ENCODE measurements at regions not wholly inside any gene's neighbourhood (a gene's known extent, or its start where the extent isn't known, plus 50 kb on each side); places are given as distances from the start of the nearest gene placed in this dataset.
"Not testable (repeated sequence)": the region's sequence is repeated elsewhere in the genome, so short reads cannot be mapped to it uniquely, and the experiment has no call there.

- intact Hi-C loops (cut with DNase I): no loop called here
- Histone ChIP-seq H3K4me1 (no peaks in the 10 kb centered on the region), H3K27me3 (no peaks in the 10 kb centered on the region), H3K36me3 (no peaks in the 10 kb centered on the region), H3K27ac (no peak overlapping the region), H3K9me3 (no peaks in the 10 kb centered on the region), H3K4me3 (no peak overlapping the region)
- no peak for TF ChIP-seq POLR2A (IDR thresholded peaks at IDR 0.05)
- TF ChIP-seq CTCF (IDR thresholded peaks at IDR 0.05): no peak
- DNase-seq (no peak), ATAC-seq (no peak)
- 70 to 76% (median 71%) methylated on average over 4 of the region's 4 CpGs for WGBS, 4 donors
Observed at GRCh38 chr17:16888413-16889087, 83.4 kb downstream of the TNFRSF13B start.

GRCh38 chr17:16887523-16888095, 84.3 kb downstream of the TNFRSF13B start:
- no peaks in the 10 kb centered on the region for H3K4me1 ChIP-seq
- no peak overlapping the region for H3K27ac ChIP-seq
- DNase-seq: no peak
- intact Hi-C loops (cut with DNase I): no loop called here
- no peaks in the 10 kb centered on the region for H3K9me3 ChIP-seq
- no peak overlapping the region for H3K4me3 ChIP-seq
- no peaks in the 10 kb centered on the region for H3K27me3 ChIP-seq
- no peak for ATAC-seq
- TF ChIP-seq CTCF (IDR thresholded peaks at IDR 0.05): no peak
- no peak for TF ChIP-seq POLR2A (IDR thresholded peaks at IDR 0.05)
- no peaks in the 10 kb centered on the region for H3K36me3 ChIP-seq
- 91 to 100% (median 94%) methylated on average over 4 of the region's 4 CpGs for WGBS, 4 donors

GRCh38 chr17:16886655-16887322, 85.1 kb downstream of the TNFRSF13B start:
- 65 to 79% (median 72%) methylated on average over 4 of the region's 4 CpGs for WGBS, 4 donors

GRCh38 chr17:16885204-16885603, 86.7 kb downstream of the TNFRSF13B start:
- DNase-seq; H3K27ac ChIP-seq; H3K4me1 ChIP-seq; H3K4me3 ChIP-seq; H3K36me3 ChIP-seq; H3K9me3 ChIP-seq; intact Hi-C loops (cut with DNase I); H3K27me3 ChIP-seq: not testable (repeated sequence)
- 65 to 90% (median 76%) methylated on average over 3 to 5 of the region's 6 CpGs for WGBS, 4 donors
- peak in 1 of 4 donors; percentile 18 for ATAC-seq

More at GRCh38 chr17:16886655-16887322, 85.1 kb downstream of the TNFRSF13B start:
- Histone ChIP-seq H3K27me3 (no peaks in the 10 kb centered on the region), H3K36me3 (no peaks in the 10 kb centered on the region), H3K9me3 (no peaks in the 10 kb centered on the region), H3K4me1 (no peaks in the 10 kb centered on the region), H3K27ac (no peak overlapping the region), H3K4me3 (no peak overlapping the region)
- TF ChIP-seq POLR2A (IDR thresholded peaks at IDR 0.05) (no peak), CTCF (IDR thresholded peaks at IDR 0.05) (no peak)
- DNase-seq (no peak), ATAC-seq (no peak)
- intact Hi-C loops (cut with DNase I): no loop called here

GRCh38 chr17:16882926-16883265, 89.0 kb downstream of the TNFRSF13B start:
- H3K27ac ChIP-seq; DNase-seq; ATAC-seq; H3K4me3 ChIP-seq; H3K4me1 ChIP-seq; H3K36me3 ChIP-seq; intact Hi-C loops (cut with DNase I); H3K27me3 ChIP-seq; H3K9me3 ChIP-seq: not testable (repeated sequence)
- whole genome bisulfite sequencing, 4 donors: 87 to 95% (median 92%) methylated on average over 7 of the region's 7 CpGs
